H9 (cell line): ENCODE measurements at regions not wholly inside any gene's neighbourhood (a gene's known extent, or its start where the extent isn't known, plus 50 kb on each side); places are given as distances from the start of the nearest gene placed in this dataset.

Experiments used
- DNase-seq: peaks from one replicate; pipeline ENCODE4 v3.0.0-alpha.2; 2017
- H2AFZ ChIP-seq: one replicate; pipeline ENCODE4 v1.6.1; 2013; ENCODE audit warnings: mild to moderate bottlenecking, low read length, control low read depth, moderate library complexity
- H2AK5ac ChIP-seq: 2 replicates; pipeline ENCODE4 v1.6.1; 2013; ENCODE audit warnings: low read length, control low read depth, mixed read lengths; ENCODE audit not compliant: insufficient read length
- H2BK120ac ChIP-seq: one replicate; pipeline ENCODE4 v1.6.1; 2013; ENCODE audit warnings: low read depth, mild to moderate bottlenecking, low read length, control low read depth, inconsistent platforms; ENCODE audit not compliant: poor library complexity, severe bottlenecking
- H2BK12ac ChIP-seq: 2 replicates; pipeline ENCODE4 v1.6.1; 2013; ENCODE audit warnings: low read length, control low read depth, mixed read lengths, low read depth; ENCODE audit not compliant: insufficient read length
- H2BK15ac ChIP-seq: 2 replicates; pipeline ENCODE4 v1.6.1; 2013; ENCODE audit warnings: low read depth, low read length, control low read depth
- H2BK20ac ChIP-seq: one replicate; pipeline ENCODE4 v1.6.1; 2013; ENCODE audit warnings: low read depth, mild to moderate bottlenecking, low read length, control low read depth, inconsistent platforms; ENCODE audit not compliant: poor library complexity, severe bottlenecking
- H2BK5ac ChIP-seq: 2 replicates; pipeline ENCODE4 v1.6.1; 2013; ENCODE audit warnings: low read length, control low read depth, mixed read lengths; ENCODE audit not compliant: insufficient read length
- H3K14ac ChIP-seq: 2 replicates; pipeline ENCODE4 v1.6.1; 2013; ENCODE audit warnings: low read length, control low read depth; ENCODE audit not compliant: insufficient read depth
- H3K18ac ChIP-seq: 2 replicates; pipeline ENCODE4 v1.6.1; 2013; ENCODE audit warnings: low read depth, mild to moderate bottlenecking, mixed read lengths, low read length, control low read depth; ENCODE audit not compliant: insufficient read length
- H3K23ac ChIP-seq: 2 replicates; pipeline ENCODE4 v1.6.1; 2013; ENCODE audit warnings: low read length, control low read depth, mixed read lengths, low read depth; ENCODE audit not compliant: insufficient read length
- H3K23me2 ChIP-seq: 2 replicates; pipeline ENCODE4 v1.6.1; 2013; ENCODE audit warnings: low read depth, mild to moderate bottlenecking, mixed read lengths, low read length, control low read depth; ENCODE audit not compliant: insufficient read length, poor library complexity, severe bottlenecking
- H3K27ac ChIP-seq: 2 replicates; pipeline ENCODE4 v1.5.1; 2013; ENCODE audit warnings: low read length, control low read depth, mixed read lengths, low read depth; ENCODE audit not compliant: insufficient read length
- H3K27me3 ChIP-seq: 2 replicates; pipeline ENCODE4 v1.6.1; 2013; ENCODE audit warnings: low read length, control low read depth, inconsistent platforms; ENCODE audit not compliant: insufficient read depth
- H3K4ac ChIP-seq: 2 replicates; pipeline ENCODE4 v1.6.1; 2013; ENCODE audit warnings: low read depth, mild to moderate bottlenecking, control low read depth, inconsistent platforms, low read length, moderate library complexity
- H3K4me1 ChIP-seq: 2 replicates; pipeline ENCODE4 v1.6.1; 2013; ENCODE audit warnings: low read length, control low read depth, inconsistent platforms; ENCODE audit not compliant: insufficient read depth
- H3K4me2 ChIP-seq: 2 replicates; pipeline ENCODE4 v1.6.1; 2013; ENCODE audit warnings: low read length, control low read depth, mixed read lengths; ENCODE audit not compliant: insufficient read length, insufficient read depth
- H3K56ac ChIP-seq: 2 replicates; pipeline ENCODE4 v1.6.1; 2013; ENCODE audit warnings: low read depth, mild to moderate bottlenecking, mixed read lengths, low read length, control low read depth; ENCODE audit not compliant: insufficient read length
- H3K79me1 ChIP-seq: 2 replicates; pipeline ENCODE4 v1.6.1; 2013; ENCODE audit warnings: low read depth, mild to moderate bottlenecking, moderate library complexity, low read length, control low read depth, inconsistent platforms; ENCODE audit not compliant: insufficient read depth, poor library complexity, severe bottlenecking
- H3K79me2 ChIP-seq: 2 replicates; pipeline ENCODE4 v1.6.1; 2013; ENCODE audit warnings: low read length, control low read depth, inconsistent platforms; ENCODE audit not compliant: insufficient read depth
- H3K9ac ChIP-seq: 2 replicates; pipeline ENCODE4 v1.6.1; 2013; ENCODE audit warnings: low read length, control low read depth, mixed read lengths; ENCODE audit not compliant: insufficient read length; ENCODE audit errors: extremely low read depth
- H3K9me3 ChIP-seq: one replicate; pipeline ENCODE4 v1.6.1; 2013; ENCODE audit warnings: low read depth, low read length, inconsistent platforms; ENCODE audit not compliant: control insufficient read depth
- H3T11ph ChIP-seq: one replicate; pipeline ENCODE4 v1.6.1; 2013; ENCODE audit warnings: mild to moderate bottlenecking, low read length, control low read depth, inconsistent platforms
- H4K20me1 ChIP-seq: one replicate; pipeline ENCODE4 v1.6.1; 2013; ENCODE audit not compliant: control insufficient read depth, insufficient read length, insufficient read depth
- H4K5ac ChIP-seq: 2 replicates; pipeline ENCODE4 v1.6.1; 2013; ENCODE audit warnings: low read depth, mild to moderate bottlenecking, mixed read lengths, low read length, control low read depth; ENCODE audit not compliant: insufficient read length
- H4K8ac ChIP-seq: replicated peaks from 2 replicates; pipeline ENCODE4 v1.6.1; 2013; ENCODE audit warnings: low read length, control low read depth, mixed read lengths, low read depth; ENCODE audit not compliant: insufficient read length
- H4K91ac ChIP-seq: 2 replicates; pipeline ENCODE4 v1.6.1; 2013; ENCODE audit warnings: low read depth, mild to moderate bottlenecking, moderate library complexity, mixed read lengths, low read length, control low read depth; ENCODE audit not compliant: insufficient read length
- H3K27ac Mint-ChIP-seq, 3 experiments: 2 replicates in 2 of 3; 3 replicates in 1 of 3; pipeline ENCODE4 v1.8.0; 2020 to 2021; ENCODE audit warnings: mixed read lengths in 3 of 3, mild to moderate bottlenecking in 1 of 3, moderate library complexity in 1 of 3
- H3K27me3 Mint-ChIP-seq: 2 replicates; pipeline ENCODE4 v1.8.0; 2021; ENCODE audit warnings: low read depth, mild to moderate bottlenecking, moderate library complexity, mixed read lengths
- H3K36me3 Mint-ChIP-seq, 3 experiments: 2 replicates in 2 of 3; 3 replicates in 1 of 3; pipeline ENCODE4 v1.8.0; 2020 to 2021; ENCODE audit warnings: low read depth in 3 of 3, mixed read lengths in 3 of 3; ENCODE audit not compliant: insufficient read depth in 1 of 3
- H3K4me1 Mint-ChIP-seq, 2 experiments: 2 replicates each; pipeline ENCODE4 v1.8.0; 2020; ENCODE audit warnings: mixed read lengths in 2 of 2
- H3K4me3 Mint-ChIP-seq, 2 experiments: 2 replicates in 1 of 2; 3 replicates in 1 of 2; pipeline ENCODE4 v1.8.0; 2020 to 2021; ENCODE audit warnings: mild to moderate bottlenecking in 2 of 2, mixed read lengths in 2 of 2, moderate library complexity in 1 of 2
- H3K9me3 Mint-ChIP-seq, 2 experiments: 2 replicates in 1 of 2; 3 replicates in 1 of 2; pipeline ENCODE4 v1.8.0; 2020; ENCODE audit warnings: mild to moderate bottlenecking in 2 of 2, mixed read lengths in 2 of 2, moderate library complexity in 1 of 2
- TF ChIP-seq, protein P1 (sequence below): fragments of 200-600 bp; sonication (generic); conservative IDR thresholded peaks from 3 replicates; pipeline ENCODE4 v1.8.0; 2021; ENCODE audit warnings: antibody characterized with exemption, mild to moderate bottlenecking

DNA sequence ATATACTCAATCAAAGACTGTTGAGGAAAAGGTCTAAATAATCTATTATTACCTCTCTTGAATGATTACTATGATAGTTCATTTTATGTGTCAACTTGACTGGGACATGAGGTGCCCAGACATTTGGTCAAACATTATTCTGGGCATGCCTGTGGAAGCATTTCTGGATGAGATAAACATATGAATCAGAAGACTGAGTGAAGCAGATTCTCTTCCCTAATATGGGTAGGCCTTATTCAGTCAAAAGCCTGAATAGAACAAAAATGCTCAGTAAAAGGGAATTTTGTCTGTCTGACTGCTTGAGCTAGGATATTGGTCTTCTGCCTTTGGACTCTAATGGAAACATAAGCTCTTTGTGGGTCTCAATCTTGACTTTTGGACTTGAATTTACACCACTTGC is 73.3 kb upstream of the SOX13 start:
- Histone ChIP-seq H2AK5ac (no peak overlapping the region), H3K56ac (no peak overlapping the region), H3K14ac (no peak overlapping the region), H3K4ac (no peak overlapping the region), H2AFZ (no peak overlapping the region), H3K9ac (no peak overlapping the region), H4K8ac (no peak overlapping the region), H2BK15ac (no peak overlapping the region), H2BK12ac (no peak overlapping the region), H2BK5ac (no peak overlapping the region), H3K18ac (no peak overlapping the region), H3T11ph (no peak overlapping the region), H3K9me3 (no peaks in the 10 kb centered on the region), H3K23ac (no peak overlapping the region), H4K5ac (no peak overlapping the region), H4K20me1 (no peaks in the 10 kb centered on the region), H3K4me2 (no peak overlapping the region), H3K4me1 (peaks cover 12% of the 10 kb centered on the region; the same call in 1 of the 2 replicates), H3K79me1 (no peaks in the 10 kb centered on the region), H3K27ac (no peak overlapping the region), H4K91ac (no peak overlapping the region), H3K79me2 (no peaks in the 10 kb centered on the region), H2BK20ac (no peak overlapping the region), H3K27me3 (peaks cover 2% of the 10 kb centered on the region; the same call in 1 of the 2 replicates), H2BK120ac (no peak overlapping the region), H3K23me2 (no peaks in the 10 kb centered on the region)
- TF ChIP-seq, protein P1, sequence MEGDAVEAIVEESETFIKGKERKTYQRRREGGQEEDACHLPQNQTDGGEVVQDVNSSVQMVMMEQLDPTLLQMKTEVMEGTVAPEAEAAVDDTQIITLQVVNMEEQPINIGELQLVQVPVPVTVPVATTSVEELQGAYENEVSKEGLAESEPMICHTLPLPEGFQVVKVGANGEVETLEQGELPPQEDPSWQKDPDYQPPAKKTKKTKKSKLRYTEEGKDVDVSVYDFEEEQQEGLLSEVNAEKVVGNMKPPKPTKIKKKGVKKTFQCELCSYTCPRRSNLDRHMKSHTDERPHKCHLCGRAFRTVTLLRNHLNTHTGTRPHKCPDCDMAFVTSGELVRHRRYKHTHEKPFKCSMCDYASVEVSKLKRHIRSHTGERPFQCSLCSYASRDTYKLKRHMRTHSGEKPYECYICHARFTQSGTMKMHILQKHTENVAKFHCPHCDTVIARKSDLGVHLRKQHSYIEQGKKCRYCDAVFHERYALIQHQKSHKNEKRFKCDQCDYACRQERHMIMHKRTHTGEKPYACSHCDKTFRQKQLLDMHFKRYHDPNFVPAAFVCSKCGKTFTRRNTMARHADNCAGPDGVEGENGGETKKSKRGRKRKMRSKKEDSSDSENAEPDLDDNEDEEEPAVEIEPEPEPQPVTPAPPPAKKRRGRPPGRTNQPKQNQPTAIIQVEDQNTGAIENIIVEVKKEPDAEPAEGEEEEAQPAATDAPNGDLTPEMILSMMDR, result no peak
- Mint-ChIP-seq H3K4me3 (no peak overlapping the region), H3K27me3 (peaks cover 31% of the 10 kb centered on the region), H3K9me3 (peaks cover 10 to 13% of the 10 kb centered on the region in 2 experiments), H3K4me1 (peaks cover 60 to 62% of the 10 kb centered on the region in 2 experiments), H3K36me3 (peaks cover 0 to 15% (median 2%) of the 10 kb centered on the region in 3 experiments; a peak in 4 of 7 replicates), H3K27ac (no peak overlapping the region)
- no peak for DNase-seq
